Urothelium cell line (cell line): ENCODE measurements at regions not wholly inside any gene's neighbourhood (a gene's known extent, or its start where the extent isn't known, plus 50 kb on each side); places are given as distances from the start of the nearest gene placed in this dataset.
"Not testable (repeated sequence)": the region's sequence is repeated elsewhere in the genome, so short reads cannot be mapped to it uniquely, and the experiment has no call there.

Experiments used
- DNase-seq: peaks from one replicate; pipeline ENCODE4 v3.0.0; 2011; ENCODE audit warnings: low spot score, mixed read lengths
- FAIRE-seq: peaks from 2 replicates; lab custom pipeline; 2011; peaks lifted over from hg19 to GRCh38; lab: Jason Lieb, UNC

DNA sequence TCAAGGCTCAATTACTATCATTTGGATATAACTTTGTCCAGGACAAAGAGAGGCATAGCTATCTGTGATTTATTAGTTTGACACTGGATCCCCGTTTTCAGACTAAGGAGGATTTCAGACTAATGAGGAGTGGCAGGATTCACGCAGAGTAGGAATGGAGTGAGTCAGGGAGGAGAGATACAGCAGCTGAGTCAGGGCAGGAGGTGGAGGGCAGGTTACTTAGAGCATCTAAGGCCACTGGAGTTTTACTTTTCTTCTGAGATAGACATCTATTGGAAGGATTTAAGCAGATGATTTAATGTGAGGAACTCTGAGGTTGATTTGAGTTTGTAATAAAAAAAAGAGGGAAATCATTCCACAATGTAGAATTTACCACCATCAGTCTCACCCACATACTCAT is 110.6 kb downstream of the RPIA start:
- FAIRE-seq, DNase-seq: not testable (repeated sequence)

DNA sequence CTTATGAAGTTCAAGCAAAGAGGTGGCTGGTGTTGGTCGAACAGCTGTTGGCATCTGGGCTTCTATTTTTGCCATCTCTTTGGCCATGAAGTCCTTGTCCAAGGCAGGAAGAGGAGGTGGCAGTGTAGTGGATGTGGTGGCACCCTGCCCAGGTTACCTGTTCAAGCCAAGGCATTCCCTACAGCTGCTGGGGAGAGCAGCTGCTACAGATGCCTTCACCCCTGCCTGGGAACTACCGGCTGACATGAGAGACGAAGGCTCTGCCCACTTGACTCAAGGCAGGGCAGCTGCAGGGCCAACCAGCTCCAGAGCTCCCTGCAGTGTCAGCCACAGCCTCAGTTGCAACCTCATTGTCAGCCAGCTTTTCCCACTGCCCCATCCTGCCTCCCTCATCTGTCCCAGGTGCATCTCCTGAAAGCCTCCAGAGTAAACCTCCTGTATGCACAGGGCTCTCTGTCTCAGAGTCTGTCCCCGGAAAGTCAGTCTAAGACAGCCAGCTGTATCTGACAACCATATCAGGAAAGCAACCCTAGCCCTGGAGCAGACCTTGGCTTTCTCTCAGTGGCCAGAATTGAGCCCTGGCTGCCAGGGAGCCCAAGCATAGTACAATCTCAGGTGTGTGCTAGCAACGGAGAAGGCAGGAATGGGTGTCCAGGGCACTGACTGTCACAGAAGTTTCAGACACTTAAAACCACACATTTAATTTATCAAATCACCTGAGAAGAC is 115.9 kb downstream of the RPIA start:
- no peak for DNase-seq
- FAIRE-seq, result no peak

DNA sequence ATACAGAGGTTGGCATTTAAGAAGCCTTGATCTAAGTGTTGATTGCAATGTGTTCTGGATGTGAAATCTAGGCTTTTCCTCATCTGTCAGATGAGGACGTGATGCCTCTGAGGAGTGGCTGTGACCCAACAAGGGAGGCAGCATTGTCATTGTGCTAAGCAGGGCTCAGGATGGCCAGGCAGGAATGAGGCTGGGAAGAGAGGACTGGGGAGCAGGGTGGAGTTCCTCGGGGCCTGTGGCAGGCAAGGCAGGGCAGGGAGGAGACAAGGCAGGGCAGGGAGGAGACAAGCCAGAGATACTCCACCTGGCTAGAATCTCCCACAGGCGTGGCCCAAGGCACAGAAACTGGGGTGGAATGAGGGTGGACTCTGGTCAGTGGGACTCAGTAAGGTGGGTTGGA is 116.6 kb downstream of the RPIA start:
- FAIRE-seq (no peak), DNase-seq (no peak)

DNA sequence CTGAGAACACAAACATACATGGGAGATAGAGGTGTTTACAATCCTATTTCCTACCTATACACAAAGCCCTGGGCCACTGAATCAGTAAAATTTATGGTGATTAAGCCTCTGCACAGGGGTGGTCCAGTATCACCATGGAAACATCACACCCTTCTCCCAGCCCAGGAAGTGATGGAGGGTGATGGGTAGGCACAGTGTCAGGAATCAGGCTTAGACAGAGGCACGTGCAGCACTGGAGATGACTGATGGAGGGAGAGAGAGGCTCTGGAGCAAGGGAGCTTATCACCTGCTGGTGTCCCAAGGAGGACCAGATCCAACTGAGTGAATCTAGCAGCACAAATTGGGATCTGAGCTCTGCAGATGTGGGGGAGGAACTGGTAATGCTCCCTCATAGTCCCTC is 117.2 kb downstream of the RPIA start:
- FAIRE-seq (no peak), DNase-seq (no peak)

DNA sequence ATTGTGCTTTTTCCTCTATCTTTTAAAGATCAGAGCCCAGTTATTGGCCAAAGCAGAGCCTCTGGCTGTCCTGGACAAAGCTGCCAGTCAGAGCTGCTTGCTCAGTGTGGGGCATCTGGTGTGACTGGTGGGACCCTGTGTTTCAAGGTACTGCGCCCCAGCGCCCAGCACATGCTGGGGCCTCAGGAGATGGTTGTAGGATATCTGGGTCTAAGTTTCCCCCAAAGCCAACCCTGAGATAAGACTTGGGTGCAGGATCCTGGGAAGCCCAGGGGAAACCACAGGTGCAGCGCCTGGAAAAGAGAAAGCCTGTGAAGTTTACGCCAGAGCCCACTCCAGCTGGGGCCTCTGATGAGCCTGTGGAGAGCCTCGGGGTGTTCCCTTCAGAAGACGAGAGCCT is 117.7 kb downstream of the RPIA start:
- DNase-seq (no peak), FAIRE-seq (no peak)

DNA sequence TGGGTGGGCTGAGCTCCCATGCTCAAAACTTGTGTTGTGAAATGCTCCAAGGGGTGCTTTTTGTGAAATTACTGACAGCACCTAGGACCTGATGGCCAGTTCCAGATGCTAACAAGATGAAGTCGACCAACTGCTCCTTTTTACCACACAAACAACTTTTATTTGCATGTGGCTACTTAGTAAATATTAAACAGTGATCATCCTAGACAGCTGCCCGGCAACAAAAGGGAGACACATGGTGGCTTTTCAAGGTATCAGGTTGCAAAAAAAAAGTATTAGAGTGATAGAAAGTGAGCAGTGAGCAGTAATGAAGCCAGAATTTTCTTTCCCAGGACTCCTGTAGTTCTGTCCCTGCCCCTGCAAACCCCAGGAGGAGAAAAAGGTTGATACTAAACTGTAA is 118.5 kb downstream of the RPIA start:
- DNase-seq (no peak), FAIRE-seq (no peak)

DNA sequence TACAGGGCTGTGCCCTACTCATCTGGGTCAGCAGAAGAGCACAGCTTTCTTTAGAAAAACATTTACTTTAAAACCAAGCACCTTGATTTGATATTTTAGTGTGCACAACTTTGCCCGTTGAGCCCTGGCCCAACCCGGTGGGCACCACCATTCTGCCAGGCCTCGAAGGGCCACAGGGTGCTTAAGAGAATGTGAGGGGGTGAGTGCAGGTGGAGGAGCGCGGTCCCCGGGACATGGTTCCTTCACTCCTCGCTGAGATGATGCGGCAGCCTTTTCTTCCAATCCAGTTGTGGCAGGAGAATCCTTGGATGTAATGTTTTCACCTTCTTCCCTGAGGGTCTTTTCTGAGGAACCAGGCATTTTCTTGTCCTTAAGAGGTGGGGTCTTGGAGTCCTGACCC is 119.0 kb downstream of the RPIA start:
- no peak for DNase-seq
- no peak for FAIRE-seq

DNA sequence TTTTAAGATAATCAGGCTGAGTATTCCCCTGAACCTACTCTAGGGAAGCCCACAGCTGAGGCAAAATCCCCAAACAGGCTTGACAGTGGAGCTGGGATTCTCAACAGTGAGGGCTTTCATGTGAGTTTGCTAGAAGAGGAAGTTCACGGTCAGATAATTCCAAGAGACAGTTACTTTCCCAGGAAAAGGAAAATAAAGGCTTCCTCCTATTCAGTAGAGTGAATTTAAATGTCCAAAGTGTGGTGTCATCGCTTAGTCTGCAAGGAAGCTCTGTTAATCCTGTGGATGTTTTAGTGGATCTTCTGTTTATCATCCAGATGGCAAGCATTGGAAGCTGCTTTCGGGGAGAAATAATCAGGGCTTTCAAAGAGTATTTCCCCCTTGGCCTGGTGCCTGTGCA is 119.8 kb downstream of the RPIA start:
- FAIRE-seq (no peak), DNase-seq (no peak)

DNA sequence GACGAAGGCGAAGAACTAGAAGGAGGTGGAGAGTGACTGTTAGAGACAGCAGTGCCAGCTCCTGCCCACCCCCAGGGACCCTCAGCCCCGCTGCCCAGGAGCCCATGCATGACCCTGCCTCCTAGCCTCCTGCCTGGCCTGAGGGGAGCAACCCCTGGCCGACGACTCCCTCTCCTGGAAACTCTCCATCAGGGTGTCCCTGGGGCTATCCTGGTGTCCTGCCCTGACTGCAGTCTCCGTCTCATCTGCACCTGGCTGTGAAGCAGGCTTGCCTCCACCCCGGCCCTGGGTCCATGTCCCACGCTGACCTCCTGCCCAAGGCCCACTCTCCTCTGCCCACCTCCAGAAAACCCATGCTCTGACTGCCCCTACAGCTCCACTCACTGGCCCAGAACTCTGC is 120.2 kb downstream of the RPIA start:
- no peak for DNase-seq
- no peak for FAIRE-seq

DNA sequence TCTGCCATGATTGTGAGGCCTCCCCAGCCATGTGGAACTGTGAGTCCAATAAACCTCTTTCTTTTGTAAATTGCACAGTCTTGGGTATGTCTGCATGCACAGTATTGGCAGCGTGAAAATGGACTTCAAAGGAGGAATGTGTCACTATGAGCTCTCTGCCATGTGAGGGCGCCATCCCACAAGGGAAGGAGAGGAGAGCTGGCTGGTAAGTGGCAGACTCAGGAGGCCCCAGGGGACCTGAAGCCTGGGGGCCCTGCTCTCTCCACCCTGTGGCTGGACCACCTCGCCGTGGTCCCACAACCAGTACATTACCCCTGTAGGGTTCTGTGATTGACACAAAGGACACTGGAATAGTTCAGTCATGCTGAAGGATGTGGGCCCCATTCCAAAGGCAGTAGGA is 122.1 kb downstream of the RPIA start:
- FAIRE-seq (no peak), DNase-seq (no peak)

DNA sequence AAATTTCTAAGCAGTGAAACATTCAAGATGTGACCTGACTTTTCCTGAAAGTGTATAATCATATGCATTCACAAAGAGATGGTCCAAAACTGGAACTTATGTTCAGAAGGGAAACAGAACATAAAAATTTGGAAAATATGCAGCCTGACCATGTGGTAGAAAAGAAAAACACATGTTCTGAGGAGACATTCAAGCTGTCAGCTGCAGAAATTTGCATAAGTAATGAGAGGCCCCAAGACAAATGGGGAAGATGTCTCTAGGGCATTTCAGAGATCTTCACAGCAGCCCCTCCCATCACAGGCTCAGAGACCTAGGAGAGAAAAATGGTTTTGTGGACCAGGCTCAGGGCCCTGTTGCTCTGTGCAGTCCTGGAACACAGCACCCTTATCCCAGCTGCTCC is 123.8 kb downstream of the RPIA start:
- FAIRE-seq, result no peak
- DNase-seq, result no peak

DNA sequence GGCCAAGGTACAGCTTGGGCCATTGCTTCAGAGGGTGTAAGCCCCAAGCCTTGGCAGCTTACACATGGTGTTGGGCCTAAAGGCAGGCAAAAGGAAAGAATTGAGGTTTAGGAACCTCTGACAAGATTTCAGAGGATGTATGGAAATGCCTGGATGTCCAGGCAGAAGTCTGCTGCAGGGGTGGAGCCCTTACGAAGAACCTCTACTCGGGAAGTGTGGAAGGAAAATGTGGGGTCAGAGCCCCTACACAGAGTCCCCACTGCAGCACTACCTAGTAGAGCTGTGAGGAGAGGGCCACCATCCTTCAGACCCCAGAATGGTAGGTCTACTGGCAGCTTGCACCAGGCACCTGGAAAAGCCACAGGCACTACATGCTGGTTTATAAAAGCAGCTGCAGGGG is 124.2 kb downstream of the RPIA start:
- DNase-seq, result no peak
- FAIRE-seq, result no peak

DNA sequence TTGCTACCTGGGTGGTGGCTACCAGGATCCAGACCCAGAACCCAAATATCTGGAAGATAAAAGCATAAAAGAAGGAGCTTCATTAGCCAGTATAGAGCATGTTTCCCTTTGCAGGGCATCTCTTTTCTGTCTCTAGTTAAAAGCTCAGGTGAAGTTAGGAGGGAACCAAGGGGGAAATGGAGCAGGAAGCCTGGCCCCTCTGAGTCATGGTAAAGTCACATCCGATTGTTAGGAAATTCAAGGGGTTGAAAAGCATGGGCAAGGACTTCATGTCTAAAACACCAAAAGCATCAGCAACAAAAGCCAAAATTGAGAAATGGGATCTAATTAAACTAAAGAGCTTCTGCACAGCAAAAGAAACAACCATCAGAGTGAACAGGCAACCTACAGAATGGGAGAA is 126.9 kb downstream of the RPIA start:
- no peak for DNase-seq
- no peak for FAIRE-seq

DNA sequence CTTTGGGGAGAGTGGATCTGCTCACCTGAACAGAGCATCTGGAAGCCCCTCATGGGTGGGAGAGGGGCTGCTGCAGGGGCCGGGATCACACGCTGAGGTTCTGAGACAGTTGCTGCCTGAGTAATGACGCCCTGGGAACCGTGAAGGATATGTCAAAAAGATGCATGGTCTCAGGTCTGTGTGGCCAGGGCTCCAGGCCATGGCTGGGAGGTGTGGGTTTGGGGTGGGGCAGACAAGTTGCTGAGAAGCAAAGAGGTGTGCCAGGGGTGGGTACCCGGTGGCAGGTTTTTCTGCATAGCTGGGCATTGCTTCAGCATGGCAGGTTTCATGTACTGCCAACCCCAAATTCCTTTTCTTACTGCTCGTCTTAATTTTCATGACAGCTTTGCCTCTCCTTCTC is 133.5 kb downstream of the RPIA start:
- DNase-seq, result no peak
- no peak for FAIRE-seq

DNA sequence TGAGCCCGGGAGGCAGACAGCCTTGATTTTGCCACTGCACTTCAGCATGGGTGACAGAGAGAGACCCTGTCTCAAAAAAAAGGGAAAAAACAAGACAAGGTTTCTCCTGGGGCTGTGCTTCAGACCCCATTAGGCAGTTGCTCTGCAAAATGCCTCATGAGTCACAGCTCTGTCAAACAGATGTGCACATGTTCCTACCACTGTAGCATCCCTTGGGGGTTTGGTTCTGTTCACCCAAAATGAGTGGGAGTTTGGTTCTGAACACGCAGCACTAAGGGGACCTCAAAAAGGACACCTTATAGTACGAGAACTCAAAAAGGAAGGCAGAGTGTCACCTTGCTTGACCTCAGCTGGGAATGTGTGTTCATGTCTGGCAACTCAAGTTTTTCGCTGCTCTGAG is 134.9 kb downstream of the RPIA start:
- FAIRE-seq, result no peak
- no peak for DNase-seq

DNA sequence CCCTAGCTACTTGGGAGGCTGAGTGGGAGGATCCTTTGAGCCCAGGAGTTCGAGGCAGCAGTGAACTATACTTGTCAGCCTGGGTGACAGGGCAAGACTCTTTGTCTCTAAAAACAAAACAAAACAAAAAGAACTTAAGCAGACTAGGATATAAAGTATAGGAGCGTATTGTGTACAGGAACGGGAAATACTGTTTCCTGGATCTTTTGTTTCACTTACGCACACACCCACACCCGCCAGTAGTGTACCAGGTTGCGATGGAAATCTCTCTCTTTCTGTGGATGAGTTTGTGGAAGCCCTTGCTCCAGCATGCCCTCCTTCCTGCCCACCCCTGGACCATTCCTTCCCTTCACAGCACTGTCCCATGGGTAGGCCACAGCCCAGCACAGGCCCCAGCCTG is 136.3 kb downstream of the RPIA start:
- FAIRE-seq (no peak), DNase-seq (no peak)

DNA sequence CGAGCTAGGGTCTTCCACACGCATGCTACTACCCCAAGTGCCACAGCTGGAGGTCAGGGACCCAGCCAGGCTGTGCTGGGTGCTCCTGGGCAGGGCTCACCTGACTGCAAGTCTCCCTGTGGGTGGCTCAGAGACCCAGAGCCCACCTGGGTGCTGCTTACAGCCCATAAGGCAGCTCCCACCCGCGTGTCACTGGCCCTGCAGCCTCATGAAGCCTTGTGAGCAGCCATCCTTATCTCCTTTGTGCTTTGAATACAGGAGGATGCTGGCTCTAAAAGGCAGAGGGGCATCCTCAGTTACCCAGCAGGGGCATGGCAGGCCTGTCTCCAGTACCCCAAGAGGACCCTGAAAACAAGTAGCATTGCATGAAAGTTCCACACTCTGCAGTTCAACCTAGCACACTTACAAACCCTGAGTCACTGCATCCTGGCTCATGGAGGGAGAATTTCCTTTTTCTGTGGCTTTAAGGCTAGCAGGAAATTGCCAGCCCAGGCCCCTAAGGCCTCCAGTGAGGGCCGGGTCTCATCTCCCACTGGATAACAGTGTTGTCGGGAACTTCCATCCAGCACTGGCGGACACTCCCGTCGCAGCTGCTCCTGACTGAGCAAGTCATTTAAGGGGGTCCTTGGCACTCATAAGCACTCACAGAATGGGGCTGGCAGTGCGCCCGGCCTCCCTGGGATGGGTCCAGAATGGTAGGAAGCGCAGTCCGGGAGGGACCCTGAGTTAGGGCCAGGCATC is 137.1 kb downstream of the RPIA start:
- FAIRE-seq, result peak; percentile 78
- no peak for DNase-seq

DNA sequence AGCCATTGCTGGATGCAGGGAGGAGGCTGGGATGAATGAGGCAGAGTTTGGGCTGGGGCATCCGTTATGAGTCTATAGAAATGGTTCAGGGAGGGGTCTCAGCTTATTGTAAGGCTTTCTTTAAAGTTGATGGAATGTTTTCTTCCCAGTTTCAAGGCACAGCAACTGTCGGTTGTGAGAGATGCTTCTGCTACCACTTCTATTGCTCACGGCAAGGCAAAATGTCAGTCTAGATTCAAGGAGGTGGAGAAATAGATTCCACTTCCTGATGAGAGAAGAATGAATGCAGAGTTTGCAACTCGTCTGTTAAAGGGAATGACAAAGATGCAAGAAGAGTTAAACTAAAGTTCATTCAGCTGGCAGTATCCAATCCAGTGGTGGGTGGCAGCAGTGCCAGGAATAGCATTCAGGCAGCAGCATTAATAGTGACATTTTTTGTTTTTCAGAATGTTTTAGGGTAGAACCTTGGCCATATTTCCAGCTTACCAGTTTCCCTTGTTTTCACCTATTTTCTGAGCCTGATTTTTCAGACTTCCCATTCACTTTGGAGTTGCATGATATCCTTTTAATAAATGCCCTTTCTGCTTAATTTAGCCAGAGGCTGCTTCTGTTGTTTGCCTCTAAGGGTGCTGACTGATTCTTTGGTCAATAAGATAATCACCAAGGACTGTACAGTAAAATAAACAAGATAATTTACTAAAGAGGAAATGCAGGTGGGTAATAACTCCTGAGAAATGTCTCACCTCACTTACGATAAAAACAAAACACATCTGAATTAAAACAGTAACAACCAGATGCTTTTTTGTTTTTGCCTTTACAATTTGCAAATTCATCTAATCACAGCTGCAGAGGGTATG is 138.4 kb downstream of the RPIA start:
- FAIRE-seq, result no peak
- DNase-seq, result no peak

DNA sequence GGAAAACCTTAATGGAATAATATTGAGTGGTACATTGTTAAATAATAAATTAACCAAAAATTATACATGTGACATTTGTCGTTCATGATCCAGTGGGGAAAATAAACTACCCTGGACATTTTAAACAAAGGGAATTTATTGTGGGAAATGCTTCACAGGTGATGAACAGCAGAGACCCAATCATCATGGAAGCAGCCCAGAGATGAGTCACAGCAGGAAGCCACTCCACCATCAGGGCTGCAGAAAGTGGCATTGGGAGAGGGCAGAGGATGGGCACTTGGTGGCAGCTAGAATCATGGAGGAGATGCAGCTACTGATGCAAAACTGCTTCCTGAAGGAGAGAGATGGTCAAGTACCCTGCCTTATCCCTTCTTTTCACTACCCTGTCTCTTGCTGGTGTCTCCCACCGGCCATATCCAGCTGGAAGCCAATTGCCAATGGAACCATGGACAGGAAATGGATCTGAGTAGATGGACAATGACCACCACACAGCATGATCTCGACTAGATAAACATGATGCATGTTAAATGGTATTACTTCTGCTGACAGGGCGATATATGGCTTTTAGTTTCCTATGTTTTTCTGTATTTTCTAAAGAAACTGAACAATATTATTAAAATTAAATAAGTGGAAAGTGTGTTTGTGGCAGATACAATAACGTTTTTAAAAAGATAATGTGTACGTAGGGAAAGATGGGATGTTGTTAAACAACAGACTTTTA is 139.8 kb downstream of the RPIA start:
- DNase-seq, result peak; percentile 33

DNA sequence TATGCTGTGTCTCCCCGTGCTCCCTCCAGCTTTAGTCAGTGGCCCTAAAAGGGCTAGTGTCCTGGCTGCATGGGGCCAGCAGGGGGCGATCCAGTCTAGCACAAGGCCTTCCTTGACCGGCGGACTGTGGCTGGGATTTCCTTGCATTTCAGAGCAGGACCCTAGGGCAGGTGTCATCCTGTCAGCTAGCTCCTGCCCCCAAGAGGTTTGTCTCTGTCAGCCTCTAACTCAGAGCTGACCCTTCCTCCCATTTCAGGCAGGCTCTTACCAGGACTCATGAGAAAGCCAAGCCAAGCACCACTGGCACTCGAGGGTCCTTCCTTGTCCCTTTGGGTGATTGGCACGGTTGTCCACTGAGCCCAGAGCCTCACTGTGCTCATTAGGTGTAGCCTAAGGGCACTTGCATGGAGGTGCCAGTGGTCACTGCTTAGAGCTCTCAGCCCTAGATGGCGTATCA is 140.3 kb downstream of the RPIA start:
- DNase-seq, result peak; percentile 43
- peak; percentile 5 for FAIRE-seq

More for the DNA sequence above, 139.8 kb downstream of the RPIA start:
- peak; percentile 37 for FAIRE-seq
